OCI-LY1 (cell line): ENCODE measurements at regions not wholly inside any gene's neighbourhood (a gene's known extent, or its start where the extent isn't known, plus 50 kb on each side); places are given as distances from the start of the nearest gene placed in this dataset.

Experiments
- H2AFZ ChIP-seq: fragments of 200-600 bp; sonication (generic), shearing (Covaris generic); 2 replicates; pipeline ENCODE4 v1.6.0; 2014; ENCODE audit warnings: antibody characterized with exemption, mild to moderate bottlenecking, low read length
- H3F3A ChIP-seq: fragments of 200-600 bp; sonication (generic), shearing (Covaris generic); 2 replicates; pipeline ENCODE4 v1.6.0; 2014; ENCODE audit warnings: mild to moderate bottlenecking, antibody characterized with exemption, low read length, moderate library complexity; ENCODE audit not compliant: insufficient read depth
- H3K27ac ChIP-seq: fragments of 200-600 bp; sonication (generic); 2 replicates; pipeline ENCODE4 v1.5.1; 2014; ENCODE audit warnings: low read length, mixed run types, mild to moderate bottlenecking, low read depth; ENCODE audit not compliant: poor library complexity, severe bottlenecking
- H3K27me3 ChIP-seq: fragments of 200-600 bp; sonication (generic); 2 replicates; pipeline ENCODE4 v1.6.0; 2014; ENCODE audit warnings: antibody characterized with exemption, mild to moderate bottlenecking, low read length, moderate library complexity; ENCODE audit not compliant: insufficient read depth
- H3K36me3 ChIP-seq: fragments of 200-600 bp; sonication (generic); 2 replicates; pipeline ENCODE4 v1.6.1; 2014; ENCODE audit warnings: mild to moderate bottlenecking, antibody characterized with exemption, low read length, moderate library complexity, mixed read lengths; ENCODE audit not compliant: insufficient read depth
- H3K4me1 ChIP-seq: fragments of 200-600 bp; sonication (generic); 2 replicates; pipeline ENCODE4 v1.5.1; 2014; ENCODE audit warnings: mild to moderate bottlenecking, low read length, moderate library complexity; ENCODE audit not compliant: insufficient read depth, severe bottlenecking
- H3K4me2 ChIP-seq: fragments of 200-600 bp; sonication (generic), shearing (Covaris generic); 2 replicates; pipeline ENCODE4 v1.6.1; 2014; ENCODE audit warnings: low read length
- H3K4me3 ChIP-seq: fragments of 200-600 bp; sonication (generic); 2 replicates; pipeline ENCODE4 v1.5.1; 2014; ENCODE audit warnings: low read length, low read depth, mild to moderate bottlenecking, mixed read lengths; ENCODE audit not compliant: poor library complexity, severe bottlenecking
- H3K79me2 ChIP-seq: fragments of 200-600 bp; shearing (Covaris generic); 2 replicates; pipeline ENCODE4 v1.6.1; 2016; ENCODE audit warnings: mixed run types, low read length, mixed read lengths; ENCODE audit not compliant: insufficient read depth
- H3K9ac ChIP-seq: fragments of 200-600 bp; sonication (generic), shearing (Covaris generic); 2 replicates; pipeline ENCODE4 v1.6.1; 2014; ENCODE audit warnings: mild to moderate bottlenecking, low read length, mixed read lengths
- H3K9me2 ChIP-seq: fragments of 200-600 bp; sonication (generic), shearing (Covaris generic); 2 replicates; pipeline ENCODE4 v1.6.1; 2014; ENCODE audit warnings: low read depth, mild to moderate bottlenecking, low read length, mixed read lengths
- H3K9me3 ChIP-seq: fragments of 200-600 bp; shearing (Covaris generic); 2 replicates; pipeline ENCODE4 v1.6.1; 2014; ENCODE audit warnings: low read length, mixed read lengths
- H4K20me1 ChIP-seq: fragments of 200-600 bp; sonication (generic), shearing (Covaris generic); 2 replicates; pipeline ENCODE4 v1.6.0; 2016; ENCODE audit warnings: mild to moderate bottlenecking, low read length; ENCODE audit not compliant: insufficient read depth
- CTCF ChIP-seq: fragments of 200-600 bp; sonication (generic), shearing (Covaris generic); IDR thresholded peaks from 2 replicates; pipeline ENCODE4 v1.5.1; 2017; ENCODE audit warnings: mild to moderate bottlenecking, antibody characterized with exemption, low read length, moderate library complexity, mixed read lengths
- EZH2 ChIP-seq: fragments of 200-600 bp; sonication (generic), shearing (Covaris generic); IDR thresholded peaks from 2 replicates; pipeline ENCODE4 v1.8.0; 2017; ENCODE audit warnings: borderline replicate concordance, mixed run types, mild to moderate bottlenecking, antibody characterized with exemption, low read length, moderate library complexity, mixed read lengths

DNA sequence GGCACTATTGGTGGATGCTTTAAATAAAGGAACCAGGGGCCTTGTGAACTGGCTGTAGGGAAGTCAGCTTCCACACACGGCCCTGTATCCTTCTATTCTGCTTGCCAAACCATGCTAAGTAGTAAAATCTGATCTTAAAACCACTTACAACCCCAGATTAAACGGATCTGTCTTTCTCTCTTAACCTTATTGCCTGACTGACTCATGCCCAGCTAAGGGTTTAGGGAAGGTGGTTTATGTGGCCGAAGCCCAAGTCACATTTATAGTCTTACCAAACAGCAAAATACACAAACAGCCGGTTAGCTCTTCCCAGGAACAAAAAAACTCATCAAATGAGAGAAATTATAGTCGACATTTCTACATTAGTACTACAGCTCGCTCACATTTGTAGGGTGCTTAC, 988.4 kb upstream of the TENM3 start:
- H3K36me3 ChIP-seq, result no peaks in the 10 kb centered on the region
- no peaks in the 10 kb centered on the region for H3K27me3 ChIP-seq
- no peak for TF ChIP-seq CTCF
- H3K4me2 ChIP-seq, result no peak overlapping the region
- no peak overlapping the region for H3K4me3 ChIP-seq
- no peaks in the 10 kb centered on the region for H3K9me3 ChIP-seq
- no peak overlapping the region for H3K27ac ChIP-seq
- H3K4me1 ChIP-seq, result no peaks in the 10 kb centered on the region
- no peaks in the 10 kb centered on the region for H3F3A ChIP-seq
- H4K20me1 ChIP-seq, result no peaks in the 10 kb centered on the region
- H3K79me2 ChIP-seq, result no peaks in the 10 kb centered on the region
- H3K9me2 ChIP-seq, result no peaks in the 10 kb centered on the region
- H3K9ac ChIP-seq, result no peak overlapping the region
- no peak overlapping the region for H2AFZ ChIP-seq

GRCh38 chr4:181258569-181258968, 984.6 kb upstream of the TENM3 start:
- no peak for TF ChIP-seq CTCF
- H3K4me2 ChIP-seq, result no peak overlapping the region
- no peaks in the 10 kb centered on the region for H3K36me3 ChIP-seq
- H3K79me2 ChIP-seq, result no peaks in the 10 kb centered on the region
- no peaks in the 10 kb centered on the region for H3K9me2 ChIP-seq
- H2AFZ ChIP-seq, result no peak overlapping the region
- H3F3A ChIP-seq, result no peaks in the 10 kb centered on the region
- H3K27me3 ChIP-seq, result no peaks in the 10 kb centered on the region
- H3K4me3 ChIP-seq, result no peak overlapping the region
- no peak overlapping the region for H3K9ac ChIP-seq
- H3K4me1 ChIP-seq, result no peaks in the 10 kb centered on the region
- H3K9me3 ChIP-seq, result no peaks in the 10 kb centered on the region
- no peak overlapping the region for H3K27ac ChIP-seq
- H4K20me1 ChIP-seq, result no peaks in the 10 kb centered on the region

DNA sequence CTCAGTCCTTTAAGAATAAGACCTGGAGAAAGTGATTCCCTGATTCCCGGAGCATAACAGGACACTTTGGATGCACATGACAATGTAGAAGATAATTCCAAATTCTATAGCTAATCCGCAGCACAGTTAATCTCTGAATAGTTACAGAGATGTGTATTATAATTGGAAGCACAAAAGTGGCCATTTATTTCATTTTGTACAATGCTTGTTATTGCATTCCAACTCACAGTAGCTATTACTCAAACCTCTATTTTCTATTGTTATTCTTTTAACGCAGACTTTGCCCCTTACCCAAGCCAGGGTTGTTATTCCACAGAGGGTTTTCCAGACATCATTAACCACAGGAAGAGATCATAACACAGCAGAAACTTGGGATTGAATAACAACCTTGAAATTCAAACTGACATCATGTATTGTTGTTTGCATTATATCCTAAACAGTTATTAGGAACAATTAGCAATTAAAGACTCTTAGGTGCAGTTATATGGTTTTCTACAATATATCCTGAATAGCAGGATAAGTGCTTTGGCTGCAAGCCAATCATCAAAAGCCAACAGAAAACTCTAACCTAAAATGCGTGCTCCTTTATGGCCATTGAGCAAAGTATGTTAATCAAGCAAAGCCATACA, 984.0 kb upstream of the TENM3 start:
- Histone ChIP-seq H3K79me2 (no peaks in the 10 kb centered on the region), H2AFZ (no peak overlapping the region), H3K4me3 (no peak overlapping the region), H3K27ac (no peak overlapping the region), H3K9ac (no peak overlapping the region), H3F3A (no peaks in the 10 kb centered on the region), H3K9me3 (no peaks in the 10 kb centered on the region), H4K20me1 (no peaks in the 10 kb centered on the region), H3K9me2 (no peaks in the 10 kb centered on the region), H3K27me3 (no peaks in the 10 kb centered on the region), H3K4me1 (no peaks in the 10 kb centered on the region), H3K4me2 (no peak overlapping the region), H3K36me3 (no peaks in the 10 kb centered on the region)
- no peak for TF ChIP-seq CTCF
- no peak for TF ChIP-seq EZH2
